ENCODE measurements at regions not wholly inside any gene's neighbourhood (a gene's known extent, or its start where the extent isn't known, plus 50 kb on each side); places are given as distances from the start of the nearest gene placed in this dataset.

DNA sequence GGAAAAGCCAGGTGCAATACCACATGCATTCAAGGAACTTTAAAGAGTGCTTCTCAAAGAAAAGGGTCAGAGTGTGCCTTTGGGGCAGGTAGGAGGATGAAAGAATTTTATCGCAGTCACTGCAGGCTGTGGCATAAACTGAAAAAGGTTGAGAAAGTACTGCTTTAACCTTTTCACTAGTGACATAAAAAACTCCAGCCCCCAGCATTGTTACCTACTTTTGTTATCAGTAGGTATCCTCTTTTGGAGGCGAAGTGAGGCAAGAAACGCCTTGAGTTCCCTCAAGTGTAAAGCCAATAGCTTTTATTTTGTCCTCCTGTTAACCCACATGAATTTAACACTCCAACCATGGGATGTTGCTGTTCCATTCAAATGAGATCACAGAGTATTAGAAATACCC lies 64.7 kb upstream of the CHD1 start:
- TF ChIP-seq, protein P1, sequence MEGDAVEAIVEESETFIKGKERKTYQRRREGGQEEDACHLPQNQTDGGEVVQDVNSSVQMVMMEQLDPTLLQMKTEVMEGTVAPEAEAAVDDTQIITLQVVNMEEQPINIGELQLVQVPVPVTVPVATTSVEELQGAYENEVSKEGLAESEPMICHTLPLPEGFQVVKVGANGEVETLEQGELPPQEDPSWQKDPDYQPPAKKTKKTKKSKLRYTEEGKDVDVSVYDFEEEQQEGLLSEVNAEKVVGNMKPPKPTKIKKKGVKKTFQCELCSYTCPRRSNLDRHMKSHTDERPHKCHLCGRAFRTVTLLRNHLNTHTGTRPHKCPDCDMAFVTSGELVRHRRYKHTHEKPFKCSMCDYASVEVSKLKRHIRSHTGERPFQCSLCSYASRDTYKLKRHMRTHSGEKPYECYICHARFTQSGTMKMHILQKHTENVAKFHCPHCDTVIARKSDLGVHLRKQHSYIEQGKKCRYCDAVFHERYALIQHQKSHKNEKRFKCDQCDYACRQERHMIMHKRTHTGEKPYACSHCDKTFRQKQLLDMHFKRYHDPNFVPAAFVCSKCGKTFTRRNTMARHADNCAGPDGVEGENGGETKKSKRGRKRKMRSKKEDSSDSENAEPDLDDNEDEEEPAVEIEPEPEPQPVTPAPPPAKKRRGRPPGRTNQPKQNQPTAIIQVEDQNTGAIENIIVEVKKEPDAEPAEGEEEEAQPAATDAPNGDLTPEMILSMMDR (IDR thresholded peaks at IDR 0.05; ENCODE audit: low read depth, low read length), result no peak
- no peak for DNase-seq (ENCODE audit: extremely low read depth, low read depth)

DNA sequence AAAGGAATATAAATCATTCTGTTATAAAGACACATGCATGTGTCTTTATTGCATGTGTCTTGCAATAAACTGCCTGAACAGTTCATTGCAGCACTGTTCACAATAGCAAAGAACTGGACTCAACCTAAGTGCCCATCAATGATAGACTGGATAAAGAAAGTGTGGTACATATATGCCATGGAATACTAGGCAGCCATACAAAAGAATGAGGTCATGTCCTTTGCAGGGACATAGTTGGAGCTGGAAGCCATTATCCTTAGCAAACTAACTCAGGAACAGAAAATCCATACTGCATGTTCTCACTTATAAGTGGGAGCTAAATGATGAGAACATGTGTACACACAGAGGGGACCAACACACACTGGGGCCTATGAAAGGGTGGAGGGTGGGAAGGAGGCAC lies 63.7 kb upstream of the CHD1 start:
- TF ChIP-seq, protein P1 (IDR thresholded peaks at IDR 0.05; ENCODE audit: low read depth, low read length), result no peak
- no peak for DNase-seq (ENCODE audit: extremely low read depth, low read depth)

DNA sequence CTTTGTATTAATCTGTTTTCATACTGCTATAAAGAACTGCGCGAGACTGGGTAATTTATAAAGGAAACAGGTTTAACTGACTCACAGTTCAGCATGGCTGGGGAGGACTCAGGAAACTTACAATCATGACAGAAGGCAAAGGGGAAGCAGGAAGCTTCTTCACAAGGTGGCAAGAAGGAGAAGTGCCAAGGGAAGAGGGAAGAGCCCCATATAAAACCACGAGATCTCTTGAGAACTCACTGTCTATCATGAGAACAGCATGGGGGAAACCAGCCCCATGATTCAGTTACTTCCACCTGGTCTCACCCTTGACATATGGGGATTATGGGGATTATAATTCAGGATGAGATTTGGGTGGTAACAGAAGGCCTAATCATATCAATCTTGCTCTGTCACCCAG lies 60.9 kb upstream of the CHD1 start:
- no peak for DNase-seq (ENCODE audit: extremely low read depth, low read depth)
- TF ChIP-seq, protein P1 (IDR thresholded peaks at IDR 0.05; ENCODE audit: low read depth, low read length), result no peak

DNA sequence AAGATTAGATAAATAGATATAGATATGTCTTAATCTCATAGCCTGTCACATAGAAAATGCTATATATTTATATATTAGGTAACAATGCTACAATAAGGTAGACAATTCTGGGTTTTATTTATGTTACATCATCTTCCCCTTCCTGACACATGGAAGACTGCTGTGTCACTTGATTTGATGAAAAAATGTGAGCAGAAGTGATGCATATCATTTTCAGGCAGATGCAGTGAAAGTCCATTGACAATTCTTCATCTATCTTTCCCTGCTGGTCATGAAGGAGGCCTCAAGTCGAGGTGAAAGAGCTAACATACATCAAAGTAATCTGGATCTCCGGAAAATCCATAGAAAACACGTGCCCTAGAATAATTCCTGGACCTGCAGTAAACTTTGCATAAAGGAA lies 57.8 kb upstream of the CHD1 start:
- no peak for DNase-seq (ENCODE audit: extremely low read depth, low read depth)

DNA sequence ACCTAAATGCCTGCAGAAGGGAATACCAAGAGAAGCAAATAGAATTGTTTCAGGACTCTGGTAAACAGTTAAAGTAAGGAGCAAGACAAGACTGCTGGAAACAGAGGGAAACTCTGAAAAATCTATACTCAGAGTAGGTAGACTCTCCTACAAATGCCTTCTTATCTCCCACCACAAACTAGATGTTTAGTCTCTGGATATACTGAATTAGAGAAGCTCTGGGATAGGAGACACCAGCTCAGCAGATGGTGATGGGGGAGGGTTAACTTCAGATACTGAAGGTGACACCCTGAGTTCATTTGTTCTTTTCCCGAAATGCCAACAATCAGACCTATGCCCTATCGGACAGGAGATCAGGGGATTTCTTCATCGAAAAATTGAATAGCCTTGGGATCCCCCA lies 54.1 kb upstream of the CHD1 start:
- TF ChIP-seq, protein P1 (IDR thresholded peaks at IDR 0.05; ENCODE audit: low read depth, low read length), result no peak
- no peak for DNase-seq (ENCODE audit: extremely low read depth, low read depth)

More for the DNA sequence above, 57.8 kb upstream of the CHD1 start:
- TF ChIP-seq, protein P1 (IDR thresholded peaks at IDR 0.05; ENCODE audit: low read depth, low read length), result no peak

All from AG09319 (cell line).